ENCODE measurements at regions not wholly inside any gene's neighbourhood (a gene's known extent, or its start where the extent isn't known, plus 50 kb on each side); places are given as distances from the start of the nearest gene placed in this dataset.

- H3K27ac ChIP-seq = no peak overlapping the region
- H3K27me3 ChIP-seq = no peaks in the 10 kb centered on the region
- WGBS, 2 donors = 97 to 98% methylated on average over 33 to 37 of the region's 38 CpGs
- no peak for TF ChIP-seq POLR2A (IDR thresholded peaks at IDR 0.05)
- TF ChIP-seq, protein P1, sequence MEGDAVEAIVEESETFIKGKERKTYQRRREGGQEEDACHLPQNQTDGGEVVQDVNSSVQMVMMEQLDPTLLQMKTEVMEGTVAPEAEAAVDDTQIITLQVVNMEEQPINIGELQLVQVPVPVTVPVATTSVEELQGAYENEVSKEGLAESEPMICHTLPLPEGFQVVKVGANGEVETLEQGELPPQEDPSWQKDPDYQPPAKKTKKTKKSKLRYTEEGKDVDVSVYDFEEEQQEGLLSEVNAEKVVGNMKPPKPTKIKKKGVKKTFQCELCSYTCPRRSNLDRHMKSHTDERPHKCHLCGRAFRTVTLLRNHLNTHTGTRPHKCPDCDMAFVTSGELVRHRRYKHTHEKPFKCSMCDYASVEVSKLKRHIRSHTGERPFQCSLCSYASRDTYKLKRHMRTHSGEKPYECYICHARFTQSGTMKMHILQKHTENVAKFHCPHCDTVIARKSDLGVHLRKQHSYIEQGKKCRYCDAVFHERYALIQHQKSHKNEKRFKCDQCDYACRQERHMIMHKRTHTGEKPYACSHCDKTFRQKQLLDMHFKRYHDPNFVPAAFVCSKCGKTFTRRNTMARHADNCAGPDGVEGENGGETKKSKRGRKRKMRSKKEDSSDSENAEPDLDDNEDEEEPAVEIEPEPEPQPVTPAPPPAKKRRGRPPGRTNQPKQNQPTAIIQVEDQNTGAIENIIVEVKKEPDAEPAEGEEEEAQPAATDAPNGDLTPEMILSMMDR (IDR thresholded peaks at IDR 0.05) = no peak
- TF ChIP-seq EP300 (IDR thresholded peaks at IDR 0.05) = no peak
- no peak overlapping the region for H3K4me3 ChIP-seq
- no peak for DNase-seq (ENCODE audit: low spot score in 2 of 2)
- H3K9me3 ChIP-seq = peaks cover 0 to 8% (median 0%) of the 10 kb centered on the region in 4 donors
- H3K4me1 ChIP-seq = no peaks in the 10 kb centered on the region
- no peaks in the 10 kb centered on the region for H3K36me3 ChIP-seq
Measured at GRCh38 chr10:81309041-81309552, 565.9 kb upstream of the NRG3 start.

DNA sequence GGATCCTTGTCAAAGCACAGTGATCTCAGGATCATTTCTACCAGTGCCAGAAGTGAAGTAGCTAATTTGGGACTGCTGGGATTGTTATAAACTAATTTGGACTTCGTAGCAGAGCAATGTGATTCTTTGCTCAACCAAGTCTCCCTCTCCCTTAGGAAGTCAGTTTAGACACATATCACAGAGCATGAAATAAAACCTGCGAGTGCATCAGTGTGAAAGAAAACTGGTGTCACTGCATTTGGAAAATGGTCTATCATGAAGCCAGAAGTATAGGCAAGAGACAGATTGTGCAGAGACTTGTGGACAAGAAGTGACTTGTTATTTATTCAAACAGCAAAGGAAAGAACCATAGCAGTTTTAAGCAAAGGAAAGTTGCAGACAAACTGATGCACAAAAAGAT, 560.5 kb upstream of the NRG3 start:
- H3K27me3 ChIP-seq = no peaks in the 10 kb centered on the region
- WGBS, 2 donors = 75 to 80% methylated on average over 2 of the region's 2 CpGs
- TF ChIP-seq EP300 (IDR thresholded peaks at IDR 0.05) = no peak
- TF ChIP-seq, protein P1 (IDR thresholded peaks at IDR 0.05) = no peak
- no peak for TF ChIP-seq POLR2A (IDR thresholded peaks at IDR 0.05)

GRCh38 chr10:81315026-81315425, 560.0 kb upstream of the NRG3 start:
- Histone ChIP-seq H3K36me3 (no peaks in the 10 kb centered on the region), H3K9me3 (no peaks in the 10 kb centered on the region), H3K27ac (no peak overlapping the region), H3K4me3 (no peak overlapping the region), H3K4me1 (no peaks in the 10 kb centered on the region), H3K27me3 (no peaks in the 10 kb centered on the region)
- DNase-seq (ENCODE audit: low spot score in 2 of 2) = no peak
- WGBS, 2 donors = 79 to 86% methylated on average over 3 of the region's 3 CpGs
- TF ChIP-seq, protein P1 (IDR thresholded peaks at IDR 0.05) = no peak
- TF ChIP-seq EP300 (IDR thresholded peaks at IDR 0.05) (no peak), POLR2A (IDR thresholded peaks at IDR 0.05) (no peak)

More for the DNA sequence above, 560.5 kb upstream of the NRG3 start:
- H3K9me3 ChIP-seq = no peaks in the 10 kb centered on the region
- no peaks in the 10 kb centered on the region for H3K4me1 ChIP-seq
- no peak overlapping the region for H3K4me3 ChIP-seq
- no peak overlapping the region for H3K27ac ChIP-seq
- DNase-seq (ENCODE audit: low spot score in 2 of 2) = no peak
- H3K36me3 ChIP-seq = no peaks in the 10 kb centered on the region

DNA sequence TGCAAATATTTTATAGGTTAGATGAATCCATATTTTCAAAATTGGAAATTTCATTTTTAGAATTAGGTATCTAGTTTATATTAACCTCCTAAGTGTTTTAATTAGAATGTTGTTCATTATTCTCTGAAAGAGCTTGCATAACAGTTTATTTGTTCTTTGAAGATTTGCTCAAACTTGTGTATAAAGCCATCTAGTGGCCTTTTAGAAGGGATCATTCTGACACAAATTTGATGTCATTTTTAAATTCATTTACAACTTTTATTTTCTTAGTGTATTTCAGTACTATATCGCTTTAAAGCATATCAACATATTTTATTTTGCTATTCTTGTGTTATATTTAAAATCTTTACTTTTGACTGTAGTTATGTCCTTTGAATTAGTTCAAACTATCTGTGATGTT, 527.0 kb upstream of the NRG3 start:
- no peak overlapping the region for H3K4me3 ChIP-seq
- WGBS, 2 donors = 70 to 92% methylated on average over 1 of the region's 1 CpG

DNA sequence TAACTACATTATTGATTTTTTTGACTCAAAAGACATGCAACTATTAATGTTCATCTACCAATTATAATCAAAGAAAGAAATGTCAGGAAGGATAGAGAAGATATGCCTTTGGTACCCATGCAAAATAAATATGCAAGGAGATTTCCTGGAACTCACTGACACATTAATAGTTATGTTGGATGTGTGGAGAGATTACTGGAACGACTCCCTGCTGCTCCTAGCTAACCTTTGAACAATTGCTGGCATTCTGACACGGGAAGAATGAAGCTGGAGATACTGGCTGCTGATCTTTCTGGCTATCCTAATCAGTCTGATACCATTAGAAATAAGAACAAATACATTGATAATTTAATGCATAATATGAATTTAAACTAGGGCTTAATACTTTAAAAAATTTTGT, 507.9 kb upstream of the NRG3 start:
- no peak overlapping the region for H3K27ac ChIP-seq
- H3K36me3 ChIP-seq = no peaks in the 10 kb centered on the region
- TF ChIP-seq EP300 (IDR thresholded peaks at IDR 0.05) = no peak
- no peak for TF ChIP-seq POLR2A (IDR thresholded peaks at IDR 0.05)
- TF ChIP-seq, protein P1 (IDR thresholded peaks at IDR 0.05) = no peak
- 4 to 5% methylated on average over 2 of the region's 2 CpGs for WGBS, 2 donors
- peaks cover 0 to 7% (median 0%) of the 10 kb centered on the region in 4 donors for H3K9me3 ChIP-seq
- no peak for DNase-seq (ENCODE audit: low spot score in 2 of 2)
- H3K4me3 ChIP-seq = no peak overlapping the region
- no peaks in the 10 kb centered on the region for H3K27me3 ChIP-seq
- no peaks in the 10 kb centered on the region for H3K4me1 ChIP-seq

More for the DNA sequence above, 527.0 kb upstream of the NRG3 start:
- H3K36me3 ChIP-seq = no peaks in the 10 kb centered on the region
- no peaks in the 10 kb centered on the region for H3K27me3 ChIP-seq
- H3K9me3 ChIP-seq = peaks cover 0 to 2% (median 0%) of the 10 kb centered on the region in 4 donors
- DNase-seq (ENCODE audit: low spot score in 2 of 2) = no peak
- TF ChIP-seq POLR2A (IDR thresholded peaks at IDR 0.05) (no peak), EP300 (IDR thresholded peaks at IDR 0.05) (no peak)
- TF ChIP-seq, protein P1 (IDR thresholded peaks at IDR 0.05) = no peak
- no peaks in the 10 kb centered on the region for H3K4me1 ChIP-seq
- H3K27ac ChIP-seq = no peak overlapping the region

Measured in tibial nerve (tissue), 4 donors.